Neural cell (in vitro differentiated cells): ENCODE measurements at regions not wholly inside any gene's neighbourhood (a gene's known extent, or its start where the extent isn't known, plus 50 kb on each side); places are given as distances from the start of the nearest gene placed in this dataset.

Experiments
- H2AFZ ChIP-seq: fragments of 200-600, 300-800 bp; sonication (generic), shearing (Covaris generic); 2 replicates; pipeline ENCODE4 v1.6.0; 2014; ENCODE audit warnings: low read depth, mild to moderate bottlenecking, antibody characterized with exemption, low read length, moderate library complexity
- H3F3A ChIP-seq: fragments of 200-600 bp; shearing (Covaris generic); 2 replicates; pipeline ENCODE4 v1.6.1; 2016; ENCODE audit warnings: mild to moderate bottlenecking, moderate library complexity, mixed read lengths, antibody characterized with exemption, low read length; ENCODE audit not compliant: insufficient read depth, poor library complexity, severe bottlenecking
- H3K27ac ChIP-seq: fragments of 200-600, 300-800 bp; sonication (generic), shearing (Covaris generic); 2 replicates; pipeline ENCODE4 v1.5.1; 2014; ENCODE audit warnings: mild to moderate bottlenecking, low read length, moderate library complexity
- H3K27me3 ChIP-seq: fragments of 300-800, 200-600 bp; sonication (generic), shearing (Covaris generic); 2 replicates; pipeline ENCODE4 v1.6.0; 2014; ENCODE audit warnings: mild to moderate bottlenecking, low read depth, low read length, moderate library complexity; ENCODE audit not compliant: insufficient read depth
- H3K36me3 ChIP-seq: fragments of 300-800, 200-600 bp; sonication (generic), shearing (Covaris generic); 2 replicates; pipeline ENCODE4 v1.5.1; 2014; ENCODE audit warnings: mild to moderate bottlenecking, antibody characterized with exemption, low read length, moderate library complexity; ENCODE audit not compliant: insufficient read depth
- H3K4me2 ChIP-seq: fragments of 300-800, 200-600 bp; sonication (generic), shearing (Covaris generic); 2 replicates; pipeline ENCODE4 v1.6.0; 2014; ENCODE audit warnings: mild to moderate bottlenecking, low read length
- H3K4me3 ChIP-seq: fragments of 300-800, 200-600 bp; sonication (generic), shearing (Covaris generic); 2 replicates; pipeline ENCODE4 v1.5.1; 2014; ENCODE audit warnings: mild to moderate bottlenecking, low read length, moderate library complexity
- H3K79me2 ChIP-seq: fragments of 200-600 bp; shearing (Covaris generic); replicated peaks from 2 replicates; pipeline ENCODE4 v1.6.0; 2014; ENCODE audit warnings: mild to moderate bottlenecking, low read length, moderate library complexity; ENCODE audit not compliant: insufficient read depth
- H3K9ac ChIP-seq: fragments of 300-800, 200-600 bp; sonication (generic), shearing (Covaris generic); 2 replicates; pipeline ENCODE4 v1.6.1; 2016; ENCODE audit warnings: mild to moderate bottlenecking, low read length, mixed read lengths
- H3K9me2 ChIP-seq: fragments of 200-600 bp; shearing (Covaris generic); 2 replicates; pipeline ENCODE4 v1.6.1; 2016; ENCODE audit warnings: mild to moderate bottlenecking, low read length, mixed read lengths; ENCODE audit not compliant: insufficient read depth
- H3K9me3 ChIP-seq: fragments of 200-600, 300-800 bp; sonication (generic), shearing (Covaris generic); 2 replicates; pipeline ENCODE4 v1.6.1; 2016; ENCODE audit warnings: mild to moderate bottlenecking, mixed run types, low read length, moderate library complexity, mixed read lengths
- H4K20me1 ChIP-seq: fragments of 200-600 bp; shearing (Covaris generic); 2 replicates; pipeline ENCODE4 v1.6.1; 2016; ENCODE audit warnings: mild to moderate bottlenecking, mixed run types; ENCODE audit not compliant: insufficient read depth
- CTCF ChIP-seq: fragments of 450-650 bp; IDR thresholded peaks from 2 replicates; pipeline ENCODE4 v1.5.1; 2014; ENCODE audit warnings: antibody characterized with exemption, mild to moderate bottlenecking, moderate library complexity; ENCODE audit not compliant: poor library complexity, severe bottlenecking
- EP300 ChIP-seq: fragments of 450-650 bp; conservative IDR thresholded peaks from 2 replicates; pipeline ENCODE4 v1.6.1; 2014; ENCODE audit warnings: antibody characterized with exemption, mild to moderate bottlenecking, moderate library complexity; ENCODE audit not compliant: poor library complexity, severe bottlenecking
- EZH2 ChIP-seq: fragments of 200-600, 300-800 bp; shearing (Covaris generic), sonication (generic); IDR thresholded peaks from 2 replicates; pipeline ENCODE4 v1.6.1; 2014; ENCODE audit warnings: antibody characterized with exemption, low read length, borderline replicate concordance, mild to moderate bottlenecking; ENCODE audit not compliant: insufficient read depth, poor library complexity, severe bottlenecking
- MXI1 ChIP-seq: fragments of 450-650 bp; conservative IDR thresholded peaks from 2 replicates; pipeline ENCODE4 v1.6.1; 2014; ENCODE audit warnings: antibody characterized with exemption, mild to moderate bottlenecking; ENCODE audit not compliant: poor library complexity, severe bottlenecking
- POLR2AphosphoS5 ChIP-seq: IDR thresholded peaks from 2 replicates; pipeline ENCODE4 v1.6.1; 2012
- RAD21 ChIP-seq: fragments of 450-650 bp; conservative IDR thresholded peaks from 2 replicates; pipeline ENCODE4 v1.6.1; 2014; ENCODE audit warnings: antibody characterized with exemption, mild to moderate bottlenecking, moderate library complexity
- REST ChIP-seq: IDR thresholded peaks from 2 replicates; pipeline ENCODE4 v1.6.1; 2012; ENCODE audit warnings: borderline replicate concordance
- SMC3 ChIP-seq: fragments of 450-650 bp; conservative IDR thresholded peaks from 2 replicates; pipeline ENCODE4 v1.6.1; 2014; ENCODE audit warnings: antibody characterized with exemption, mild to moderate bottlenecking, moderate library complexity; ENCODE audit not compliant: poor library complexity
- TAF1 ChIP-seq: IDR thresholded peaks from 2 replicates; pipeline ENCODE4 v1.6.1; 2012; ENCODE audit warnings: low read depth

GRCh38 chrX:42460706-42461105 lies 317.3 kb downstream of the PPP1R2C start:
- H4K20me1 ChIP-seq = no peaks in the 10 kb centered on the region
- no peak overlapping the region for H3K27ac ChIP-seq
- no peaks in the 10 kb centered on the region for H3K36me3 ChIP-seq
- no peak overlapping the region for H3K4me3 ChIP-seq
- no peaks in the 10 kb centered on the region for H3K79me2 ChIP-seq
- H3K9ac ChIP-seq = no peak overlapping the region
- no peaks in the 10 kb centered on the region for H3K9me3 ChIP-seq
- no peak overlapping the region for H3K4me2 ChIP-seq
- H2AFZ ChIP-seq = no peak overlapping the region
- H3F3A ChIP-seq = no peaks in the 10 kb centered on the region
- no peaks in the 10 kb centered on the region for H3K9me2 ChIP-seq
- no peaks in the 10 kb centered on the region for H3K27me3 ChIP-seq
- TF ChIP-seq POLR2AphosphoS5 (no peak), RAD21 (no peak), CTCF (no peak), MXI1 (no peak), REST (no peak), SMC3 (no peak), EZH2 (no peak), TAF1 (no peak), EP300 (no peak)

- no peak overlapping the region for H2AFZ ChIP-seq
- no peak overlapping the region for H3K4me2 ChIP-seq
- H3K79me2 ChIP-seq = no peaks in the 10 kb centered on the region
- no peaks in the 10 kb centered on the region for H3K36me3 ChIP-seq
- no peaks in the 10 kb centered on the region for H3K9me3 ChIP-seq
- H3K27ac ChIP-seq = no peak overlapping the region
- H3K27me3 ChIP-seq = no peaks in the 10 kb centered on the region
- no peak overlapping the region for H3K4me3 ChIP-seq
- H3K9ac ChIP-seq = no peak overlapping the region
- H4K20me1 ChIP-seq = no peaks in the 10 kb centered on the region
- no peaks in the 10 kb centered on the region for H3K9me2 ChIP-seq
- no peaks in the 10 kb centered on the region for H3F3A ChIP-seq
- TF ChIP-seq REST = no peak
- TF ChIP-seq POLR2AphosphoS5 = no peak
- TF ChIP-seq TAF1 = no peak
- TF ChIP-seq CTCF = no peak
- TF ChIP-seq RAD21 = no peak
- TF ChIP-seq MXI1 = no peak
- TF ChIP-seq SMC3 = no peak
- TF ChIP-seq EP300 = no peak
- TF ChIP-seq EZH2 = no peak
Observed at GRCh38 chrX:42459735-42460134, 318.2 kb downstream of the PPP1R2C start.
